ENCODE measurements at regions not wholly inside any gene's neighbourhood (a gene's known extent, or its start where the extent isn't known, plus 50 kb on each side); places are given as distances from the start of the nearest gene placed in this dataset.

DNA sequence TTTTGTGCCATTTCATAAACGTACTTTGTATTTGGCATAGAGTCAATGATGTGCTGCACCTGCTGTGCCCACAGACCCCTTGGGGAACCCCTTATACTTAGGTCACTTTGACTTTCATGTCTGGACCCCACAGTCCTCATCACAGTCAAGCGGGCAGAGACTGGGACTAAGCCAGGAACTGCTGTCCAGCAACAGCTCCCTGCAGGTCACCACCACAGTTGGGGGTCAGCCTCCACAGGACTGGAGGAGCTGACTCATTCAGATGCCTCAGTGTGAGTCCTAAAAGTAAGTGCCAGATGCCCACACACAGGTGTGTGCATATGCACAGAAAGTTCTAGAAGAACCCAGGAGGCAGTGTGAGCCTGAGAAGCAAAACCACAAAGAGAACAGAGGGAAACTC is 339.8 kb downstream of the GABRB3 start:
- no peak for TF ChIP-seq CTCF (IDR thresholded peaks at IDR 0.05)
- no peak for TF ChIP-seq EP300 (IDR thresholded peaks at IDR 0.05)
